Parathyroid adenoma (tissue), 2 donors: ENCODE measurements at regions not wholly inside any gene's neighbourhood (a gene's known extent, or its start where the extent isn't known, plus 50 kb on each side); places are given as distances from the start of the nearest gene placed in this dataset.

Experiments used
- H2AFZ ChIP-seq: fragments of 300-600 bp; sonication (generic); one replicate; pipeline ENCODE4 v1.7.0; 2017; ENCODE audit warnings: antibody characterized with exemption, mild to moderate bottlenecking
- H3K27ac ChIP-seq: fragments of 300-600 bp; sonication (generic); one replicate; pipeline ENCODE4 v1.7.0; 2017
- H3K27me3 ChIP-seq: fragments of 300-600 bp; sonication (generic); one replicate; pipeline ENCODE4 v1.7.0; 2017; ENCODE audit warnings: low read length; ENCODE audit not compliant: control insufficient read depth, insufficient read depth
- H3K36me3 ChIP-seq: fragments of 300-600 bp; sonication (generic); one replicate; pipeline ENCODE4 v1.7.0; 2017; ENCODE audit warnings: low read length; ENCODE audit not compliant: control insufficient read depth, insufficient read depth
- H3K4me1 ChIP-seq: fragments of 300-600 bp; sonication (generic); one replicate; pipeline ENCODE4 v1.7.0; 2017; ENCODE audit warnings: control low read depth
- H3K4me2 ChIP-seq: fragments of 300-600 bp; sonication (generic); one replicate; pipeline ENCODE4 v1.7.0; 2017; ENCODE audit warnings: low read length
- H3K4me3 ChIP-seq: fragments of 300-600 bp; sonication (generic); one replicate; pipeline ENCODE4 v1.7.0; 2017; ENCODE audit warnings: low read depth, low read length
- H3K79me2 ChIP-seq: fragments of 300-600 bp; sonication (generic); one replicate; pipeline ENCODE4 v1.7.0; 2017; ENCODE audit warnings: control low read depth
- H3K9ac ChIP-seq: fragments of 300-600 bp; sonication (generic); one replicate; pipeline ENCODE4 v1.7.0; 2017; ENCODE audit warnings: mild to moderate bottlenecking
- H3K9me3 ChIP-seq: fragments of 300-600 bp; sonication (generic); one replicate; pipeline ENCODE4 v1.7.0; 2017; ENCODE audit warnings: low read length; ENCODE audit not compliant: control insufficient read depth
- CTCF ChIP-seq: fragments of 300-600 bp; sonication (generic); IDR thresholded peaks from one replicate; pipeline ENCODE4 v1.7.0; 2017; ENCODE audit warnings: antibody characterized with exemption, mild to moderate bottlenecking
- donor health status: primary hyperparathyroidism.

- Histone ChIP-seq H3K9ac (no peak overlapping the region), H3K27ac (no peak overlapping the region), H3K36me3 (no peaks in the 10 kb centered on the region), H2AFZ (no peak overlapping the region), H3K79me2 (no peaks in the 10 kb centered on the region), H3K4me1 (no peaks in the 10 kb centered on the region), H3K9me3 (no peaks in the 10 kb centered on the region), H3K4me3 (no peak overlapping the region), H3K4me2 (no peak overlapping the region), H3K27me3 (no peaks in the 10 kb centered on the region)
- TF ChIP-seq CTCF, result no peak
Observed at GRCh38 chr1:185570962-185571361, 163.2 kb upstream of the HMCN1 start.

GRCh38 chr1:185568155-185569123, 165.8 kb upstream of the HMCN1 start:
- Histone ChIP-seq H3K4me2 (no peak overlapping the region), H3K27ac (no peak overlapping the region), H3K9ac (no peak overlapping the region)

GRCh38 chr1:185567440-185567839, 166.8 kb upstream of the HMCN1 start:
- H3K9me3 ChIP-seq, result no peaks in the 10 kb centered on the region
- H3K9ac ChIP-seq, result no peak overlapping the region
- H3K4me2 ChIP-seq, result no peak overlapping the region
- H3K27me3 ChIP-seq, result no peaks in the 10 kb centered on the region
- no peaks in the 10 kb centered on the region for H3K4me1 ChIP-seq
- peak overlapping the region; percentile 13 for H2AFZ ChIP-seq
- H3K4me3 ChIP-seq, result no peak overlapping the region
- no peaks in the 10 kb centered on the region for H3K36me3 ChIP-seq
- no peak for TF ChIP-seq CTCF
- H3K79me2 ChIP-seq, result no peaks in the 10 kb centered on the region
- no peak overlapping the region for H3K27ac ChIP-seq

More at GRCh38 chr1:185568155-185569123, 165.8 kb upstream of the HMCN1 start:
- H3K27me3 ChIP-seq, result no peaks in the 10 kb centered on the region
- no peaks in the 10 kb centered on the region for H3K36me3 ChIP-seq
- H3K4me3 ChIP-seq, result no peak overlapping the region
- no peaks in the 10 kb centered on the region for H3K79me2 ChIP-seq
- H2AFZ ChIP-seq, result no peak overlapping the region
- no peaks in the 10 kb centered on the region for H3K4me1 ChIP-seq
- H3K9me3 ChIP-seq, result no peaks in the 10 kb centered on the region
- no peak for TF ChIP-seq CTCF

GRCh38 chr1:185566995-185567394, 167.2 kb upstream of the HMCN1 start:
- H3K27me3 ChIP-seq, result no peaks in the 10 kb centered on the region
- H3K36me3 ChIP-seq, result no peaks in the 10 kb centered on the region
- no peaks in the 10 kb centered on the region for H3K79me2 ChIP-seq
- H3K4me1 ChIP-seq, result no peaks in the 10 kb centered on the region
- no peak for TF ChIP-seq CTCF
- no peaks in the 10 kb centered on the region for H3K9me3 ChIP-seq
- H3K4me3 ChIP-seq, result no peak overlapping the region
- peak overlapping the region; percentile 35 for H3K4me2 ChIP-seq
- peak overlapping the region; percentile 22 for H2AFZ ChIP-seq
- H3K9ac ChIP-seq, result no peak overlapping the region
- H3K27ac ChIP-seq, result no peak overlapping the region
